K562 (cell line): ENCODE measurements at regions not wholly inside any gene's neighbourhood (a gene's known extent, or its start where the extent isn't known, plus 50 kb on each side); places are given as distances from the start of the nearest gene placed in this dataset.

Experiments used
- ATAC-seq: fragments of 200-7000 bp; cut with Tn5 transposase; 3 replicates; pipeline ENCODE4 v1.9.1; 2020; ENCODE audit warnings: moderate library complexity
- BruUV-seq: library from RNA; stranded (reverse); fragments of 400-500 nt; replicated peaks from 2 replicates; lab custom pipeline; 2021; lab: Mats Ljungman, UMichigan
- CTCF ChIA-PET: fragments of 300-600 bp; formaldehyde crosslinking; extraction: SDS; loops from one replicate; lab custom pipeline; 2021; ENCODE audit warnings: low intra/inter-chr PET ratio; lab: Yijun Ruan, JAX
- POLR2A ChIA-PET: fragments of 300-600, 350-650 bp; sonication (Branson Sonifier 250); formaldehyde crosslinking; extraction: SDS; loops from one replicate; lab custom pipeline; 2021; ENCODE audit warnings: antibody characterized with exemption, inconsistent platforms; lab: Yijun Ruan, JAX
- DNase-seq, 4 experiments: peaks; one replicate each; pipeline versions ENCODE4 v3.0.0 to v3.0.0-alpha.2; 2011 to 2018; ENCODE audit warnings: low spot score in 3 of 4, mixed read lengths in 3 of 4; ENCODE audit errors: extremely low read depth in 1 of 4
- FAIRE-seq: peaks from 2 replicates; lab custom pipeline; 2011; peaks lifted over from hg19 to GRCh38; lab: Jason Lieb, UNC
- H2AFZ ChIP-seq: 2 replicates; pipeline ENCODE4 v1.6.0; 2011; ENCODE audit warnings: low read depth, low read length, control low read depth, inconsistent platforms
- H3K27ac ChIP-seq: fragments of 200-600 bp; 3 replicates; pipeline ENCODE4 v1.8.0; 2011; ENCODE audit warnings: low read depth, mild to moderate bottlenecking, control low read depth, inconsistent platforms, low read length, moderate library complexity, mixed read lengths; ENCODE audit errors: extremely low read depth
- H3K27me3 ChIP-seq, 2 experiments: fragments of 300-600 bp in 1 of 2; 2 replicates in 1 of 2; 3 replicates in 1 of 2; pipeline versions ENCODE4 v1.6.0 to v1.8.0; 2011; ENCODE audit warnings: inconsistent platforms in 2 of 2, low read length in 2 of 2, mild to moderate bottlenecking in 1 of 2, mixed read lengths in 1 of 2, moderate library complexity in 1 of 2; ENCODE audit not compliant: control insufficient read depth in 2 of 2, insufficient read depth in 2 of 2
- H3K36me3 ChIP-seq: fragments of 300-600 bp; 3 replicates; pipeline ENCODE4 v1.8.0; 2011; ENCODE audit warnings: mild to moderate bottlenecking, low read length, inconsistent platforms; ENCODE audit not compliant: control insufficient read depth, insufficient read depth
- H3K4me1 ChIP-seq, 2 experiments: fragments of 200-600 bp in 1 of 2; replicated peaks in 1 of 2; 2 replicates in 1 of 2; 3 replicates in 1 of 2; pipeline versions ENCODE4 v1.5.1 to v1.8.0; 2011; ENCODE audit warnings: inconsistent platforms in 2 of 2, low read length in 2 of 2, mild to moderate bottlenecking in 1 of 2, mixed read lengths in 1 of 2, moderate library complexity in 1 of 2; ENCODE audit not compliant: control insufficient read depth in 2 of 2, insufficient read depth in 2 of 2
- H3K4me2 ChIP-seq: 2 replicates; pipeline ENCODE4 v1.6.1; 2011; ENCODE audit warnings: low read length, control low read depth, inconsistent platforms, mixed read lengths; ENCODE audit not compliant: insufficient read depth
- H3K4me3 ChIP-seq: fragments of 200-600 bp; sonication (generic), shearing (Covaris generic); 2 replicates; pipeline ENCODE4 v1.5.1; 2016; ENCODE audit warnings: control low read depth, inconsistent platforms
- H3K79me2 ChIP-seq: fragments of 200-600 bp; 3 replicates; pipeline ENCODE4 v1.8.0; 2011; ENCODE audit warnings: low read length, inconsistent platforms; ENCODE audit not compliant: control insufficient read depth, insufficient read depth
- H3K9ac ChIP-seq, 2 experiments: 2 replicates each; pipeline versions ENCODE4 v1.6.0 to v1.6.1; 2011; ENCODE audit warnings: low read depth in 2 of 2, low read length in 2 of 2, control low read depth in 1 of 2, inconsistent platforms in 1 of 2, mild to moderate bottlenecking in 1 of 2, mixed read lengths in 1 of 2; ENCODE audit not compliant: insufficient read depth in 1 of 2
- H3K9me1 ChIP-seq: one replicate; pipeline ENCODE4 v1.6.0; 2011; ENCODE audit warnings: inconsistent platforms, mild to moderate bottlenecking, low read length, moderate library complexity; ENCODE audit not compliant: control insufficient read depth, insufficient read depth
- H3K9me3 ChIP-seq: replicated peaks from 2 replicates; pipeline ENCODE4 v1.5.1; 2011; ENCODE audit warnings: low read depth, low read length, inconsistent platforms; ENCODE audit not compliant: control insufficient read depth, insufficient read depth
- H4K20me1 ChIP-seq: replicated peaks from 2 replicates; pipeline ENCODE4 v1.6.1; 2011; ENCODE audit warnings: low read length, inconsistent platforms, mixed read lengths; ENCODE audit not compliant: control insufficient read depth, insufficient read depth
- ATF1 ChIP-seq, 2 experiments: fragments of 450-650 bp in 1 of 2; IDR thresholded peaks; 2 replicates each; pipeline ENCODE4 v1.6.1; 2016; ENCODE audit warnings: missing compliant biosample characterization in 1 of 2, missing genetic modification characterization in 1 of 2
- FOXA1 ChIP-seq: fragments of 450-650 bp; IDR thresholded peaks from 2 replicates; pipeline ENCODE4 v1.6.1; 2016; ENCODE audit warnings: mild to moderate bottlenecking, borderline replicate concordance
- HMG20A ChIP-seq: fragments of 450-650 bp; formaldehyde crosslinking; conservative IDR thresholded peaks from 2 replicates; pipeline ENCODE4 v1.4.0; 2020; ENCODE audit warnings: mild to moderate bottlenecking, mixed read lengths
- KAT8 ChIP-seq: fragments of 450-650 bp; IDR thresholded peaks from 2 replicates; pipeline ENCODE4 v1.6.1; 2016; ENCODE audit warnings: low read depth, mild to moderate bottlenecking
- NFXL1 ChIP-seq: fragments of 450-650 bp; formaldehyde crosslinking; IDR thresholded peaks from 2 replicates; pipeline ENCODE4 v1.4.0; 2021; ENCODE audit warnings: mild to moderate bottlenecking
- NR3C1 ChIP-seq: sonication (generic); formaldehyde crosslinking; IDR thresholded peaks from 2 replicates; pipeline ENCODE4 v1.8.1; 2022; ENCODE audit warnings: missing genetic modification reagents
- PCBP2 ChIP-seq: fragments of 200-400 bp; formaldehyde crosslinking; IDR thresholded peaks from 2 replicates; pipeline ENCODE4 v1.6.1; 2018; ENCODE audit warnings: low read length, low read depth, mild to moderate bottlenecking, moderate library complexity; ENCODE audit not compliant: poor library complexity, severe bottlenecking
- SMC3 ChIP-seq: conservative IDR thresholded peaks from 2 replicates; pipeline ENCODE4 v1.6.1; 2011; ENCODE audit warnings: low read depth, low read length, improper control_type of control experiment; ENCODE audit not compliant: insufficient read depth
- TBL1XR1 ChIP-seq, 2 experiments: IDR thresholded peaks; 2 replicates each; pipeline ENCODE4 v1.6.1; 2012; ENCODE audit warnings: improper control_type of control experiment in 2 of 2, low read length in 2 of 2, mild to moderate bottlenecking in 1 of 2
- THRA ChIP-seq: fragments of 450-650 bp; IDR thresholded peaks from 2 replicates; pipeline ENCODE4 v1.6.1; 2017; ENCODE audit warnings: mild to moderate bottlenecking, moderate library complexity
- ZNF57 ChIP-seq: fragments of 450-650 bp; formaldehyde crosslinking; IDR thresholded peaks from 2 replicates; pipeline ENCODE4 v1.4.0; 2020; ENCODE audit warnings: mild to moderate bottlenecking, moderate library complexity
- ZNF644 ChIP-seq: fragments of 200-800 bp; sonication (Bioruptor generic); IDR thresholded peaks from 2 replicates; pipeline ENCODE4 v1.6.1; 2016; ENCODE audit warnings: low read depth, missing genetic modification characterization, missing compliant biosample characterization
- ZNF695 ChIP-seq: fragments of 450-650 bp; formaldehyde crosslinking; IDR thresholded peaks from 2 replicates; pipeline ENCODE4 v1.4.0; 2020; ENCODE audit warnings: mild to moderate bottlenecking, moderate library complexity
- WGBS: fragments of 100-300 bp; shearing (Covaris generic); methylation state at CpG from one replicate; pipeline ENCODE4 v1.1.6; 2016; ENCODE audit warnings: low coverage, mixed read lengths; ENCODE audit not compliant: insufficient coverage; ENCODE audit errors: missing lambda C conversion rate; 5-methylcytosine and 5-hydroxymethylcytosine counted together
- in situ Hi-C: fragments of 300-500 bp; cut with MboI; formaldehyde crosslinking; loops from 4 replicates; pipeline ENCODE4 v1.15.0; 2018; ENCODE audit warnings: inconsistent platforms, mixed read lengths
- intact Hi-C: fragments of 100-400 bp; cut with micrococcal nuclease; formaldehyde crosslinking; loops from 2 replicates; pipeline ENCODE4 v1.14.2; 2022

GRCh38 chr22:49156662-49157285 is 670.9 kb downstream of the BRD1 start:
- Histone ChIP-seq H3K9me1 (no peaks in the 10 kb centered on the region), H3K79me2 (no peaks in the 10 kb centered on the region), H3K9me3 (no peaks in the 10 kb centered on the region; the same call in 1 of the 2 replicates), H2AFZ (no peak overlapping the region), H3K9ac (no peak overlapping the region), H3K4me3 (no peak overlapping the region), H3K4me1 (no peaks in the 10 kb centered on the region), H3K27ac (no peak overlapping the region), H3K4me2 (no peak overlapping the region), H3K27me3 (peaks cover 0 to 5% of the 10 kb centered on the region in 2 experiments; a peak in 1 of 5 replicates), H4K20me1 (no peaks in the 10 kb centered on the region), H3K36me3 (no peaks in the 10 kb centered on the region)
- ATAC-seq, result no peak
- in situ Hi-C loops (no loop called here), intact Hi-C loops (no loop called here)
- no TSS peak for BruUV-seq
- DNase-seq, result no peak
- CTCF ChIA-PET, result no interaction called here
- no peak for FAIRE-seq
- POLR2A ChIA-PET, result no interaction called here
- under 1% methylated on average over 14 of the region's 17 CpGs for WGBS
- no peak for TF ChIP-seq ZNF695 (CRISPR knock-in tag)
- TF ChIP-seq PCBP2, result no peak
- no peak for TF ChIP-seq ZNF57 (CRISPR knock-in tag)
- no peak for TF ChIP-seq HMG20A
- TF ChIP-seq TBL1XR1 (IDR thresholded peaks at IDR 0.05; ENCODE audit: low read length in 2 of 2), result no peak
- no peak for TF ChIP-seq KAT8
- TF ChIP-seq SMC3, result no peak
- TF ChIP-seq NR3C1 (CRISPR knock-in tag), result no peak
- TF ChIP-seq FOXA1, result no peak
- no peak for TF ChIP-seq NFXL1 (CRISPR knock-in tag)
- TF ChIP-seq ZNF644, result no peak
- no peak for TF ChIP-seq THRA
- TF ChIP-seq ATF1 (CRISPR knock-in tag; IDR thresholded peaks at IDR 0.05), result no peak
- no peak for TF ChIP-seq ATF1 (tag; IDR thresholded peaks at IDR 0.05)
